Stimulated activated CD8-positive, alpha-beta memory T cell treated with anti-CD3 and anti-CD28 coated beads, Interleukin-15, amount 100 ng/mL, for 48 hours (primary cell): ENCODE measurements at regions not wholly inside any gene's neighbourhood (a gene's known extent, or its start where the extent isn't known, plus 50 kb on each side); places are given as distances from the start of the nearest gene placed in this dataset.
"Not testable (repeated sequence)": the region's sequence is repeated elsewhere in the genome, so short reads cannot be mapped to it uniquely, and the experiment has no call there.

ENCODE experiments used
- DNase-seq, 2 donors: peaks; one replicate each; pipeline ENCODE4 v3.0.0-alpha.2; 2020; ENCODE audit warnings: low read depth in 2 of 2

GRCh38 chr19:14328406-14328805 is 52.8 kb upstream of the ADGRE5 start:
- DNase-seq = no peak

- DNase-seq = not testable (repeated sequence)
Observed at GRCh38 chr19:14327061-14327460, 54.2 kb upstream of the ADGRE5 start.

GRCh38 chr19:14325863-14326262 is 55.4 kb upstream of the ADGRE5 start:
- no peak for DNase-seq

GRCh38 chr19:14325134-14325533 is 56.1 kb upstream of the ADGRE5 start:
- no peak for DNase-seq

- no peak for DNase-seq
Observed at GRCh38 chr19:14322889-14323463, 58.3 kb upstream of the ADGRE5 start.

GRCh38 chr19:14320253-14320652 is 61.0 kb upstream of the ADGRE5 start:
- DNase-seq = no peak

GRCh38 chr19:14319720-14320119 is 61.5 kb upstream of the ADGRE5 start:
- not testable (repeated sequence) for DNase-seq

GRCh38 chr19:14318873-14319272 is 62.4 kb upstream of the ADGRE5 start:
- DNase-seq = no peak

GRCh38 chr19:14317157-14317556 is 64.1 kb upstream of the ADGRE5 start:
- DNase-seq = no peak

- DNase-seq = no peak
Observed at GRCh38 chr19:14315433-14315832, 65.8 kb upstream of the ADGRE5 start.

GRCh38 chr19:14310055-14310454 is 71.2 kb upstream of the ADGRE5 start:
- no peak for DNase-seq

GRCh38 chr19:14305706-14306105 is 75.5 kb upstream of the ADGRE5 start:
- DNase-seq = no peak

- no peak for DNase-seq
Observed at GRCh38 chr19:14301150-14301549, 80.1 kb upstream of the ADGRE5 start.

- no peak for DNase-seq
Observed at GRCh38 chr19:14300303-14300702, 80.9 kb upstream of the ADGRE5 start.

GRCh38 chr19:14299224-14299827 is 81.9 kb upstream of the ADGRE5 start:
- not testable (repeated sequence) for DNase-seq

GRCh38 chr19:14297883-14298576 is 83.2 kb upstream of the ADGRE5 start:
- DNase-seq = not testable (repeated sequence)

- DNase-seq = peak in 1 of 2 donors; percentile 15
Observed at GRCh38 chr19:14294974-14295373, 86.3 kb upstream of the ADGRE5 start.

- DNase-seq = not testable (repeated sequence)
Observed at GRCh38 chr19:14293816-14294170, 87.5 kb upstream of the ADGRE5 start.

GRCh38 chr19:14293101-14293815 is 87.3 kb upstream of the ADGRL1 start:
- not testable (repeated sequence) for DNase-seq

- not testable (repeated sequence) for DNase-seq
Observed at GRCh38 chr19:14289810-14290209, 83.8 kb upstream of the ADGRL1 start.

- not testable (repeated sequence) for DNase-seq
Observed at GRCh38 chr19:14287837-14288236, 81.9 kb upstream of the ADGRL1 start.

- DNase-seq = not testable (repeated sequence)
Observed at GRCh38 chr19:14286594-14286993, 80.6 kb upstream of the ADGRL1 start.

- not testable (repeated sequence) for DNase-seq
Observed at GRCh38 chr19:14285726-14286125, 79.8 kb upstream of the ADGRL1 start.
